ENCODE measurements at regions not wholly inside any gene's neighbourhood (a gene's known extent, or its start where the extent isn't known, plus 50 kb on each side); places are given as distances from the start of the nearest gene placed in this dataset.
A peak's percentile ranks its signal among the peaks of the same experiment; 100 is the strongest.

GRCh38 chr10:4434516-4435071, 391.4 kb upstream of the AKR1E2 start:
- Histone ChIP-seq H3K27me3 (ENCODE audit: low read depth) (no peaks in the 10 kb centered on the region), H3K4me1 (no peaks in the 10 kb centered on the region), H3K27ac (no peak overlapping the region), H3K4me3 (no peak overlapping the region), H3K9me3 (no peaks in the 10 kb centered on the region), H3K36me3 (no peaks in the 10 kb centered on the region)
- TF ChIP-seq CTCF (IDR thresholded peaks at IDR 0.05), result no peak
- DNase-seq, result no peak
- ATAC-seq, result no peak
- intact Hi-C loops (cut with DNase I), result no loop called here

- TF ChIP-seq CTCF (IDR thresholded peaks at IDR 0.05), result no peak
- Histone ChIP-seq H3K27me3 (ENCODE audit: low read depth) (no peaks in the 10 kb centered on the region), H3K9me3 (no peaks in the 10 kb centered on the region), H3K27ac (no peak overlapping the region), H3K36me3 (no peaks in the 10 kb centered on the region), H3K4me1 (no peaks in the 10 kb centered on the region), H3K4me3 (no peak overlapping the region)
- no peak for DNase-seq
- peak in 1 of 2 donors; percentile 29 for ATAC-seq
- intact Hi-C loops (cut with DNase I), result no loop called here
These were observed 391.9 kb upstream of the AKR1E2 start for GRCh38 chr10:4434105-4434504.

GRCh38 chr10:4431114-4431863, 394.7 kb upstream of the AKR1E2 start:
- Histone ChIP-seq H3K27me3 (ENCODE audit: low read depth) (no peaks in the 10 kb centered on the region), H3K4me1 (no peaks in the 10 kb centered on the region), H3K36me3 (no peaks in the 10 kb centered on the region), H3K27ac (no peak overlapping the region), H3K9me3 (no peaks in the 10 kb centered on the region), H3K4me3 (no peak overlapping the region)
- intact Hi-C loops (cut with DNase I), result no loop called here
- DNase-seq (no peak), ATAC-seq (no peak)
- TF ChIP-seq CTCF (IDR thresholded peaks at IDR 0.05), result no peak

- Histone ChIP-seq H3K36me3 (no peaks in the 10 kb centered on the region), H3K4me3 (no peak overlapping the region), H3K27me3 (ENCODE audit: low read depth) (no peaks in the 10 kb centered on the region), H3K27ac (no peak overlapping the region), H3K4me1 (no peaks in the 10 kb centered on the region), H3K9me3 (no peaks in the 10 kb centered on the region)
- no peak for ATAC-seq
- no peak for TF ChIP-seq CTCF (IDR thresholded peaks at IDR 0.05)
- intact Hi-C loops (cut with DNase I), result no loop called here
- no peak for DNase-seq
These were observed 396.4 kb upstream of the AKR1E2 start for GRCh38 chr10:4429571-4429970.

- no peaks in the 10 kb centered on the region for H3K4me1 ChIP-seq
- no peaks in the 10 kb centered on the region for H3K9me3 ChIP-seq
- no peaks in the 10 kb centered on the region for H3K27me3 ChIP-seq (ENCODE audit: low read depth)
- intact Hi-C loops (cut with DNase I), result no loop called here
- no peaks in the 10 kb centered on the region for H3K36me3 ChIP-seq
- DNase-seq, result no peak
- H3K4me3 ChIP-seq, result no peak overlapping the region
- TF ChIP-seq CTCF (IDR thresholded peaks at IDR 0.05), result no peak
- H3K27ac ChIP-seq, result no peak overlapping the region
- no peak for ATAC-seq
These were observed 398.5 kb upstream of the AKR1E2 start for GRCh38 chr10:4427532-4427931.

All from lower lobe of right lung (tissue), 2 donors.